GM12801 (cell line): ENCODE measurements at regions not wholly inside any gene's neighbourhood (a gene's known extent, or its start where the extent isn't known, plus 50 kb on each side); places are given as distances from the start of the nearest gene placed in this dataset.

Experiments used
- TF ChIP-seq, protein P1 (sequence below): IDR thresholded peaks from one replicate; pipeline ENCODE4 v1.5.1; 2011; ENCODE audit warnings: control low read depth; ENCODE audit not compliant: insufficient read length; ENCODE audit errors: extremely low read depth

GRCh38 chr7:36045326-36045725 lies 107.7 kb upstream of the EEPD1 start:
- TF ChIP-seq, protein P1, sequence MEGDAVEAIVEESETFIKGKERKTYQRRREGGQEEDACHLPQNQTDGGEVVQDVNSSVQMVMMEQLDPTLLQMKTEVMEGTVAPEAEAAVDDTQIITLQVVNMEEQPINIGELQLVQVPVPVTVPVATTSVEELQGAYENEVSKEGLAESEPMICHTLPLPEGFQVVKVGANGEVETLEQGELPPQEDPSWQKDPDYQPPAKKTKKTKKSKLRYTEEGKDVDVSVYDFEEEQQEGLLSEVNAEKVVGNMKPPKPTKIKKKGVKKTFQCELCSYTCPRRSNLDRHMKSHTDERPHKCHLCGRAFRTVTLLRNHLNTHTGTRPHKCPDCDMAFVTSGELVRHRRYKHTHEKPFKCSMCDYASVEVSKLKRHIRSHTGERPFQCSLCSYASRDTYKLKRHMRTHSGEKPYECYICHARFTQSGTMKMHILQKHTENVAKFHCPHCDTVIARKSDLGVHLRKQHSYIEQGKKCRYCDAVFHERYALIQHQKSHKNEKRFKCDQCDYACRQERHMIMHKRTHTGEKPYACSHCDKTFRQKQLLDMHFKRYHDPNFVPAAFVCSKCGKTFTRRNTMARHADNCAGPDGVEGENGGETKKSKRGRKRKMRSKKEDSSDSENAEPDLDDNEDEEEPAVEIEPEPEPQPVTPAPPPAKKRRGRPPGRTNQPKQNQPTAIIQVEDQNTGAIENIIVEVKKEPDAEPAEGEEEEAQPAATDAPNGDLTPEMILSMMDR = no peak

- TF ChIP-seq, protein P1 = no peak
Measured at GRCh38 chr7:36045830-36046341, 107.2 kb upstream of the EEPD1 start.

GRCh38 chr7:36047091-36047658 lies 105.9 kb upstream of the EEPD1 start:
- TF ChIP-seq, protein P1 = no peak

DNA sequence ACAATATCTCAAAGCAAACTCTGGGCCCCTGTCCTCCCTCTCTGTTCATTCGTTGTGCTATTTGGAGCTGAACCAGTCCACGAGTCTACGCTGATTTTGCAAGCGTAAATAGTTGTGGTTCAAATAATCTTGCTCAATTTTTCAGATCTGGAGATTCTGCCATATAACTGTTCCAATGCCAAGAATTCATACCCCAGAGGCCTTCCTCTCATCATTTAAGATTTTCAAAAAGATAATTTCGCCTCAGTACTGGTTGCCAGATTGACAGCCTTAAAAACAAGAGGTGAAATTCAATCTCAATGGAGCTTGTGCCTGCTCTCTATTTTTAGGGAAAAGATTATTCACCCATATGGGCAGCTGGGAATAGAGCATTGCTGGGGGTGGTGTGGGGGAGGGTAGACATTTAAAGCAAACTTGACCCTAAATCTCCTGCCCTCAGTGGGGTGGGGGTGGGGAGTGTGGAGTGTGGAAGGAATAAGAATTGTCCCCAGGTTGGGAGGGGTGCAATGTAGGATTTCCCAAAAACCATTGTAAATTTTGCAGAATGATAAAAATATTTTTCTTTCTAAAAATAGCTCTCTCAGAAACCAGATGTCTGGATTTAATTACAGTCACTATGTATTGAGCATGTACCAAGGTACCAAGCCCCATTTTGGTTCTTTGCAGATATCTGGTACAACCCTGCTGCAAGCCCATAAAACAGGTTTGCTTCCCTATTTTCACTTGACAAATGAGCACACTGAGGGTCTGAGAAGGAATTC lies 104.7 kb upstream of the EEPD1 start:
- TF ChIP-seq, protein P1 = no peak

- TF ChIP-seq, protein P1 = no peak
Measured at GRCh38 chr7:36048902-36049240, 104.2 kb upstream of the EEPD1 start.

DNA sequence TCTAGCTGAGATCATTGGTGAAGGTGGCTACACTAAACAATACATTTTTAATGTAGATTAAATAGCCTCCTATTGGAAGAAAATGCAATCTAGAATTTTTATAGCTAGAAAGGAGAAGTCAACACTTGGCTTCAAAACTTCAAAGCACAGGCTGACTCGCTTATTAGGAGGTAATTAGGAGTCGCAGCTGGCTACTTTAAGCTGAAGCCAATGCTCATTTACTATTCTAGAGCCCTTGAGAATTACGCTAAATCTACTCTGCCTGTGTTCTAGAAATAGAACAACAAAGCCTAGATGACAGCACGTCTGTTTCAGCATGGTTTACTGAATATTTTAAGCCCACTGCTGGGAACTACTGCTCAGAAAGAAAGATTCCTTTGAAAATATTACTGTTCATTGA lies 101.6 kb upstream of the EEPD1 start:
- TF ChIP-seq, protein P1 = no peak

GRCh38 chr7:36053589-36053988 lies 99.5 kb upstream of the EEPD1 start:
- TF ChIP-seq, protein P1 = no peak
